CD14-positive monocyte (primary cell): ENCODE measurements at regions not wholly inside any gene's neighbourhood (a gene's known extent, or its start where the extent isn't known, plus 50 kb on each side); places are given as distances from the start of the nearest gene placed in this dataset. TPM values are rescaled to one million over a fixed set of nuclear protein-coding genes. Genes with fewer than 3 reads are reported as not detected.

Source experiments
- DNase-seq, 3 donors: peaks; one replicate each; pipeline ENCODE4 v3.0.0-alpha.2; 2011 to 2022
- H2AFZ ChIP-seq: 2 replicates; pipeline ENCODE4 v1.6.0; 2012; ENCODE audit warnings: mild to moderate bottlenecking, low read depth, low read length, inconsistent platforms; ENCODE audit not compliant: insufficient read depth, poor library complexity, severe bottlenecking
- H3K27ac ChIP-seq, 2 donors: 1 replicate in 1 of 2; 2 replicates in 1 of 2; pipeline ENCODE4 v1.5.1; 2012 to 2013; ENCODE audit warnings: low read length in 2 of 2, control low read depth in 1 of 2, inconsistent platforms in 1 of 2, low read depth in 1 of 2, mild to moderate bottlenecking in 1 of 2
- H3K27me3 ChIP-seq, 2 donors: one replicate each; pipeline versions ENCODE4 v1.6.0 to v1.6.1; 2011 to 2013; ENCODE audit warnings: low read length in 2 of 2; ENCODE audit not compliant: control insufficient read depth in 2 of 2, insufficient read depth in 2 of 2
- H3K36me3 ChIP-seq, 2 donors: replicated peaks in 1 of 2; 1 replicate in 1 of 2; 2 replicates in 1 of 2; pipeline versions ENCODE4 v1.5.1 to v1.6.1; 2012 to 2013; ENCODE audit warnings: low read length in 2 of 2, control low read depth in 1 of 2, inconsistent platforms in 1 of 2, mild to moderate bottlenecking in 1 of 2; ENCODE audit not compliant: insufficient read depth in 2 of 2, control insufficient read depth in 1 of 2
- H3K4me1 ChIP-seq, 2 donors: 1 replicate in 1 of 2; 2 replicates in 1 of 2; pipeline versions ENCODE4 v1.5.1 to v1.6.1; 2012 to 2013; ENCODE audit warnings: low read length in 2 of 2, control low read depth in 1 of 2, inconsistent platforms in 1 of 2, mild to moderate bottlenecking in 1 of 2, moderate library complexity in 1 of 2; ENCODE audit not compliant: insufficient read depth in 2 of 2, control insufficient read depth in 1 of 2
- H3K4me2 ChIP-seq: replicated peaks from 2 replicates; pipeline ENCODE3; 2012; ENCODE audit warnings: low read length, moderate library complexity, mild to moderate bottlenecking; ENCODE audit not compliant: poor library complexity, severe bottlenecking; ENCODE audit errors: extremely low read depth
- H3K4me3 ChIP-seq, 3 experiments: fragments of 200-600 bp in 1 of 3; sonication (generic) in 1 of 3; replicated peaks in 1 of 3; 1 replicate in 2 of 3; 2 replicates in 1 of 3; pipeline ENCODE4 v1.5.1; 2011 to 2013; ENCODE audit warnings: low read length in 3 of 3, mild to moderate bottlenecking in 3 of 3, control low read depth in 2 of 3, low read depth in 2 of 3, inconsistent platforms in 1 of 3, moderate library complexity in 1 of 3
- H3K79me2 ChIP-seq: 2 replicates; pipeline ENCODE4 v1.6.0; 2012; ENCODE audit warnings: mild to moderate bottlenecking, control low read depth, inconsistent platforms, low read length, moderate library complexity; ENCODE audit not compliant: insufficient read depth
- H3K9ac ChIP-seq: 2 replicates; pipeline ENCODE4 v1.6.0; 2017; ENCODE audit warnings: low read length, mild to moderate bottlenecking; ENCODE audit not compliant: insufficient read depth, poor library complexity, severe bottlenecking
- H3K9me3 ChIP-seq, 2 donors: replicated peaks in 1 of 2; 1 replicate in 1 of 2; 2 replicates in 1 of 2; pipeline versions ENCODE4 v1.5.1 to v1.6.1; 2012 to 2013; ENCODE audit warnings: low read length in 2 of 2, control low read depth in 1 of 2; ENCODE audit not compliant: control insufficient read depth in 1 of 2, insufficient read depth in 1 of 2
- H4K20me1 ChIP-seq: 2 replicates; pipeline ENCODE4 v1.6.0; 2012; ENCODE audit warnings: mild to moderate bottlenecking, low read length, control low read depth, moderate library complexity; ENCODE audit not compliant: insufficient read depth
- H3K27ac Mint-ChIP-seq, 7 donors: one replicate each; pipeline ENCODE4 v1.8.0; 2020; ENCODE audit warnings: mild to moderate bottlenecking in 7 of 7, mixed read lengths in 7 of 7, moderate library complexity in 6 of 7, inconsistent platforms in 2 of 7
- H3K27me3 Mint-ChIP-seq, 3 donors: one replicate each; pipeline ENCODE4 v1.8.0; 2021 to 2022; ENCODE audit warnings: low read depth in 3 of 3, mild to moderate bottlenecking in 3 of 3, mixed read lengths in 3 of 3, moderate library complexity in 3 of 3, inconsistent platforms in 1 of 3
- H3K36me3 Mint-ChIP-seq, 2 donors: one replicate each; pipeline ENCODE4 v1.8.0; 2020; ENCODE audit warnings: mixed read lengths in 2 of 2, inconsistent platforms in 1 of 2, mild to moderate bottlenecking in 1 of 2
- H3K4me1 Mint-ChIP-seq: one replicate; pipeline ENCODE4 v1.8.0; 2020; ENCODE audit warnings: mild to moderate bottlenecking, mixed read lengths
- H3K4me3 Mint-ChIP-seq, 2 donors: one replicate each; pipeline ENCODE4 v1.8.0; 2020; ENCODE audit warnings: mild to moderate bottlenecking in 2 of 2, mixed read lengths in 2 of 2, moderate library complexity in 1 of 2
- H3K9me3 Mint-ChIP-seq, 7 donors: one replicate each; pipeline ENCODE4 v1.8.0; 2020 to 2022; ENCODE audit warnings: mixed read lengths in 7 of 7, mild to moderate bottlenecking in 6 of 7, moderate library complexity in 6 of 7, inconsistent platforms in 2 of 7
- CTCF ChIP-seq: fragments of 200-600 bp; IDR thresholded peaks from one replicate; pipeline ENCODE4 v1.8.0; 2022; ENCODE audit warnings: antibody characterized with exemption, mild to moderate bottlenecking
- WGBS: methylation state at CpG from one replicate; pipeline ENCODE4 v1.1.5; 2013; ENCODE audit warnings: missing lambda C conversion rate; ENCODE audit not compliant: insufficient coverage; 5-methylcytosine and 5-hydroxymethylcytosine counted together
- intact Hi-C, 2 donors: fragments of 100-400 bp; cut with micrococcal nuclease; formaldehyde crosslinking; loops; one replicate each; pipeline versions ENCODE4 v1.15.0 to v1.15.1; 2023
- small RNA-seq: library from RNA; depleted of rRNA; stranded (forward); fragments of <200 nt; gene quantifications from one replicate; pipeline ENCODE3, GENCODE V24; 2012; ENCODE audit warnings: low read depth; ENCODE audit not compliant: insufficient read length

DNA sequence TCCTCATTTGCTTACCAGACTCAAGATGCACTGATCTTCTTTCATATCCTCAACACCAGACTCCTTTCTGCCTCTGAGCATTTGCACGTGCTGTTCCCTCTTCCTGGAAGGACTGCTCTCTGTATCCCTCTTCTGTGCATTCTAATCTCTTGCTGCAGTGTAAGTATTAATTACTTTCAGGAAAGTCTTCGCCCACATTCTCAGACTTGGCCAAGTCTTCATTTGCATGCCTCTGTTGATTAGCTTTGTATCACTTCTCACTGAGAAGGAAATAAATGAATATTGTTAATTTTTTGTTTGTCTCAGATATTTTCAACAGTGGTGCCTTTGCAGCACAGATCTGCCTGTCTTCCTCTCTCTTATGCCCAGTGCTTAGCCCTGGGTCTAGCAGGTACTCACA lies 50.3 kb upstream of the RAB3GAP2 start:
- intact Hi-C loops = no loop called here
- Histone ChIP-seq H3K9ac (no peak overlapping the region), H3K9me3 (no peaks in the 10 kb centered on the region), H3K4me1 (no peaks in the 10 kb centered on the region), H3K4me2 (no peak overlapping the region), H3K79me2 (no peaks in the 10 kb centered on the region), H4K20me1 (no peaks in the 10 kb centered on the region), H3K4me3 (no peak overlapping the region), H3K27me3 (no peaks in the 10 kb centered on the region), H2AFZ (no peak overlapping the region), H3K27ac (no peak overlapping the region), H3K36me3 (no peaks in the 10 kb centered on the region)
- Mint-ChIP-seq H3K9me3 (peaks cover 0 to 4% (median 0%) of the 10 kb centered on the region in 7 donors), H3K27me3 (peaks cover 0 to 6% (median 5%) of the 10 kb centered on the region in 3 donors), H3K4me3 (no peak overlapping the region), H3K36me3 (no peaks in the 10 kb centered on the region), H3K27ac (no peak overlapping the region), H3K4me1 (no peaks in the 10 kb centered on the region)
- DNase-seq = no peak
- WGBS = 43% methylated on average over 1 of the region's 2 CpGs
- no peak for TF ChIP-seq CTCF

Small RNAs in the stretch of these regions (small RNA-seq; reads per million reads assigned to genes)
- not detected for gene AC096644.2
